Thyroid gland (tissue), 4 donors: ENCODE measurements at regions not wholly inside any gene's neighbourhood (a gene's known extent, or its start where the extent isn't known, plus 50 kb on each side); places are given as distances from the start of the nearest gene placed in this dataset.

ENCODE experiments used
- DNase-seq, 2 donors: peaks; one replicate each; pipeline ENCODE4 v3.0.0-alpha.2; 2019
- H3K27ac ChIP-seq, 3 donors: fragments of 200-600 bp; sonication (generic); 1 replicate in 2 of 3; 2 replicates in 1 of 3; pipeline ENCODE4 v1.5.1; 2016 to 2019; ENCODE audit warnings: mild to moderate bottlenecking in 1 of 3, moderate library complexity in 1 of 3
- H3K27me3 ChIP-seq: fragments of 200-600 bp; sonication (generic); one replicate; pipeline ENCODE4 v1.5.1; 2019
- H3K36me3 ChIP-seq, 2 donors: fragments of 200-600 bp; sonication (generic); one replicate each; pipeline ENCODE4 v1.5.1; 2016 to 2019
- H3K4me1 ChIP-seq, 2 donors: fragments of 200-600 bp; sonication (generic); one replicate each; pipeline ENCODE4 v1.5.1; 2017 to 2019
- H3K4me3 ChIP-seq, 3 donors: fragments of 200-600 bp; sonication (generic); replicated peaks in 1 of 3; 1 replicate in 2 of 3; 2 replicates in 1 of 3; pipeline ENCODE4 v1.5.1; 2016; ENCODE audit warnings: mild to moderate bottlenecking in 1 of 3
- H3K9me3 ChIP-seq: fragments of 200-600 bp; sonication (generic); one replicate; pipeline ENCODE4 v1.5.1; 2017
- POLR2A ChIP-seq, 2 donors: fragments of 450-650 bp; IDR thresholded peaks; one replicate each; pipeline ENCODE4 v1.6.1; 2017; ENCODE audit warnings: antibody characterized with exemption in 2 of 2, mild to moderate bottlenecking in 2 of 2, moderate library complexity in 1 of 2
- WGBS, 2 donors: methylation state at CpG; one replicate each; pipeline ENCODE4 v1.1.5; 2017; 5-methylcytosine and 5-hydroxymethylcytosine counted together
- intact Hi-C: fragments of 100-400 bp; cut with DNase I; formaldehyde crosslinking; loops from one replicate; pipeline ENCODE4 v1.15.1; 2023
- TF ChIP-seq, protein P1 (sequence below), 6 experiments: fragments of 200-600 bp in 3 of 6; fragments of 450-650 bp in 3 of 6; sonication (generic) in 3 of 6; IDR thresholded peaks; one replicate each; pipeline ENCODE4 v1.5.1; 2016 to 2019; ENCODE audit warnings: antibody characterized with exemption in 6 of 6, mild to moderate bottlenecking in 2 of 6, inconsistent platforms in 1 of 6, moderate library complexity in 1 of 6

DNA sequence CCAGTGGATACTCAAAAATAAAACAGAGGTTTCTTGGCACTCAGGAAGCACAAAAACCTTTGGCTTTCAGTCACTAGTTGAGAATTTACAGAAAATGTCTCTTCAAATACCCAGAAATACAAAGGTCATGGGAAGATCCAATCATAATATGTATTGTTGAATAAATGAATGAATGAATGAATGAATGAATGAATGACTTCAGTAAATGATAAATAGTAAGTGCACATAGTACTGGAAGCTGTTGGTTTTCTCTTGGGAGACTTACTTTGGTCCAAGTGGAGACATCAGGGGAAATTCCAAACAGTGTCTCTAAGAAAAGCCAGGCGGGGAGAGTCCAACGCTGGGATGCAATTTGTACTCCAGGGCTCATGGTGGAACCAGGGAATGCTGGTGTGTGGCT, 261.3 kb upstream of the KLHL29 start:
- intact Hi-C loops: no loop called here
- H3K4me3 ChIP-seq: no peak overlapping the region
- 85 to 92% methylated on average over 2 of the region's 2 CpGs for WGBS, 2 donors

DNA sequence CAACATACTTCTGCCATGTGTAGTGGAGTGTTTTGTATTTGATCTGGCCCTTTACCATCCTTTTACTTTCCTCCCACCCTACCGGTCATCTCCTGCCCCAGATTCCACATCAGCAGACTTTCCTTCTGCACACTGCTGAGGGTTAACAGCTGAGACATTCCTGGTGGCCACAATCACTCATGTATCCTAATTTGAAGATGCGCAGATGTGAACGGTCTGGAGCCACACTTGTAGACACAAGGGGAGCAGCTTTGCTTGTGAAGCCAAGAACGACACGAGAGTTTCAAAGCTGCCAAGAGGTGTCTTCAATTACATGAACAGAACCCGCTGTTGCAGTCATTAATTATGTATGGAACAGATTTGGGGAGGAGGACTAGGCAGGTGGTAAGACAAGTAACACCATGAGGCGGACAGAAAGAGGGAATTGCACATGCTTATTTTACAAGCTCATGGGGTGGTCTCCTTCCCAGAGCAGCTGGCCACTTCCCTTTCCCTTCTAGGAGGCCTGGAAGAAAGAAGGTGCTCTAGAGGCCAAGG, 260.7 kb upstream of the KLHL29 start:
- Histone ChIP-seq H3K9me3 (no peaks in the 10 kb centered on the region), H3K27ac (no peak overlapping the region), H3K27me3 (no peaks in the 10 kb centered on the region), H3K4me3 (no peak overlapping the region), H3K36me3 (no peaks in the 10 kb centered on the region), H3K4me1 (no peaks in the 10 kb centered on the region)
- DNase-seq: no peak
- 83 to 87% methylated on average over 7 of the region's 7 CpGs for WGBS, 2 donors
- intact Hi-C loops: no loop called here
- TF ChIP-seq, protein P1, sequence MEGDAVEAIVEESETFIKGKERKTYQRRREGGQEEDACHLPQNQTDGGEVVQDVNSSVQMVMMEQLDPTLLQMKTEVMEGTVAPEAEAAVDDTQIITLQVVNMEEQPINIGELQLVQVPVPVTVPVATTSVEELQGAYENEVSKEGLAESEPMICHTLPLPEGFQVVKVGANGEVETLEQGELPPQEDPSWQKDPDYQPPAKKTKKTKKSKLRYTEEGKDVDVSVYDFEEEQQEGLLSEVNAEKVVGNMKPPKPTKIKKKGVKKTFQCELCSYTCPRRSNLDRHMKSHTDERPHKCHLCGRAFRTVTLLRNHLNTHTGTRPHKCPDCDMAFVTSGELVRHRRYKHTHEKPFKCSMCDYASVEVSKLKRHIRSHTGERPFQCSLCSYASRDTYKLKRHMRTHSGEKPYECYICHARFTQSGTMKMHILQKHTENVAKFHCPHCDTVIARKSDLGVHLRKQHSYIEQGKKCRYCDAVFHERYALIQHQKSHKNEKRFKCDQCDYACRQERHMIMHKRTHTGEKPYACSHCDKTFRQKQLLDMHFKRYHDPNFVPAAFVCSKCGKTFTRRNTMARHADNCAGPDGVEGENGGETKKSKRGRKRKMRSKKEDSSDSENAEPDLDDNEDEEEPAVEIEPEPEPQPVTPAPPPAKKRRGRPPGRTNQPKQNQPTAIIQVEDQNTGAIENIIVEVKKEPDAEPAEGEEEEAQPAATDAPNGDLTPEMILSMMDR (IDR thresholded peaks at IDR 0.05): no peak
- TF ChIP-seq POLR2A (IDR thresholded peaks at IDR 0.05): no peak

More for the DNA sequence above, 261.3 kb upstream of the KLHL29 start:
- no peak for DNase-seq
- no peaks in the 10 kb centered on the region for H3K27me3 ChIP-seq
- no peaks in the 10 kb centered on the region for H3K9me3 ChIP-seq
- H3K27ac ChIP-seq: no peak overlapping the region
- no peaks in the 10 kb centered on the region for H3K4me1 ChIP-seq
- no peak for TF ChIP-seq POLR2A (IDR thresholded peaks at IDR 0.05)
- TF ChIP-seq, protein P1 (IDR thresholded peaks at IDR 0.05): no peak
- H3K36me3 ChIP-seq: no peaks in the 10 kb centered on the region

DNA sequence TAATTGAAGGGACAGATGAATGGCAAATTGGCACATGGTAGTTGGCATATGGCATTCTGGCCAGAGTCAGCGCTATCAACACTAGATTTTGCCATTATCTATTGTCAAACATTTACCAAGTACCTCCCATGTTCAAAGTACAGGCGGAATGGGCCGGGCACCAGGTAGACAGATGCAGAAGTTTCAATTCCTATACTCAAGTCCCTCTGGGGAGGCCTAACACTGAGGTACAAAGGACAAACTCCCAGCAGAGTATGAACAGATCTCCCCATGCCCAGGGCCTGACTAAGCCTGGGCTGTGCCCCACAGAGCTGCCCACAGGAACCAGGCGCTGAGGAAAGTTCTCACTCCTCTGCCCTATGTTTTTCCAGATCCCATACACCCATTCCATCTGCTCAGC, 257.5 kb upstream of the KLHL29 start:
- Histone ChIP-seq H3K27me3 (no peaks in the 10 kb centered on the region), H3K4me1 (no peaks in the 10 kb centered on the region), H3K27ac (no peak overlapping the region), H3K36me3 (no peaks in the 10 kb centered on the region), H3K4me3 (no peak overlapping the region), H3K9me3 (no peaks in the 10 kb centered on the region)
- intact Hi-C loops: no loop called here
- WGBS, 2 donors: 85 to 86% methylated on average over 4 of the region's 4 CpGs
- no peak for TF ChIP-seq POLR2A (IDR thresholded peaks at IDR 0.05)
- TF ChIP-seq, protein P1 (IDR thresholded peaks at IDR 0.05): no peak
- no peak for DNase-seq

DNA sequence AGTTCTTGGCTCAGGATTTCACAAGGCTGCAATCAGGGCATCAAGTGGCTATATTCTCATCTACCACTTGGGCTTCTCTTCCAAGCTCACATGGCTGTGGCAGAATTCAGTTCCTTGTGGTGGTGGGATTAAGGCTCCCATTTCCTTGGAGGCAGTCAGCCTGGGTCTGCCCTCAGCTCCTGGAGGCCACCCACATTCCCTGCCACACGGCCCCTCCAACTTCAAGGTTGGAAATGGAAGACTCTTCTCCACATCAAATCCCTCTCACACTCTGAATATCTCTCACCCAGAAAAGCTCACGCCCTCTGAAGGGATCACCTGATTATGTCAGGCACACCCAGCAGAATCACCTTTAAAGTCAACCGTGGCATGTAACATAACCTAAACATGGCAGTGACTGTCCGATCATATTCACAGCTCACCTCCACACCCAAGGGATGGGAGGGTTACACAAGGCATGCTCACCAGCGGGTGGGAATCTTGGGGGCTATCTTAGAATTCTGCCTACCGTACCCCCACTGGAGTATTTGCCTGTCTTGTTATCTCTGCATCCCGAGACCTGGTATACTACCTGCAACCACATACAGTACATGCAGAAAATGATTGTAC, 256.2 kb upstream of the KLHL29 start:
- 93% methylated on average over 7 of the region's 7 CpGs for WGBS, 2 donors
- no peak for TF ChIP-seq POLR2A (IDR thresholded peaks at IDR 0.05)
- TF ChIP-seq, protein P1 (IDR thresholded peaks at IDR 0.05): no peak
- H3K4me1 ChIP-seq: no peaks in the 10 kb centered on the region
- intact Hi-C loops: no loop called here
- H3K4me3 ChIP-seq: no peak overlapping the region
- no peaks in the 10 kb centered on the region for H3K36me3 ChIP-seq
- no peak for DNase-seq
- no peak overlapping the region for H3K27ac ChIP-seq
- no peaks in the 10 kb centered on the region for H3K27me3 ChIP-seq
- no peaks in the 10 kb centered on the region for H3K9me3 ChIP-seq

DNA sequence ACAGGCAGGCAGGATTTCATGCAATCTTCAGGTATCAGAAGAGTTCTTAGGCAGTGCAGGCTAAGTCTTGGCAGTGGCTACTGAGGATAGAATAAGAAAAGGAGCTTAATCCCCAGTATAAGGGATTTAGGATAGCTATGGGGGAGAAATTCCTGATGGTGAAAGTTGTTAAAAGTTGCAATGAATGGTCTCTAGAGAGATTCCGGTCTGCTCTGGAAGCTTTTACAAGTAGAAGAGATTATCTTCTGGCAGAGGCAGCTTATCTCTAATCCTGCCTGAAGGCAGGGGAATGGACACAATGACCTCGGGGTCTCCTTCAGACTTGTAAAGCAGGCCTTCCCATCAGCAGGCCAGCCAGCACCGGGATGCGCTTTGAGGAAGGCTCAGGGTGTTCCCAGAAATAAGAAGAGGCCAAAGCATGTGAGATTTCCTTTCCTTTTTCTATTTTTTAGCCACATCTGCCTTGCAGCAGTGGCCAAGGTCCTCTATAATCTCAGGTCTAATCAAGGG, 253.9 kb upstream of the KLHL29 start:
- no peak for DNase-seq
- H3K27ac ChIP-seq: no peak overlapping the region
- no peak overlapping the region for H3K4me3 ChIP-seq
- no peak for TF ChIP-seq POLR2A (IDR thresholded peaks at IDR 0.05)
- TF ChIP-seq, protein P1 (IDR thresholded peaks at IDR 0.05): no peak
- WGBS, 2 donors: 67 to 71% methylated on average over 4 of the region's 4 CpGs
- no peaks in the 10 kb centered on the region for H3K36me3 ChIP-seq
- H3K4me1 ChIP-seq: no peaks in the 10 kb centered on the region
- intact Hi-C loops: no loop called here
- no peaks in the 10 kb centered on the region for H3K9me3 ChIP-seq
- H3K27me3 ChIP-seq: no peaks in the 10 kb centered on the region
